ENCODE measurements at regions not wholly inside any gene's neighbourhood (a gene's known extent, or its start where the extent isn't known, plus 50 kb on each side); places are given as distances from the start of the nearest gene placed in this dataset.
A peak's percentile ranks its signal among the peaks of the same experiment; 100 is the strongest.
"Not testable (repeated sequence)": the region's sequence is repeated elsewhere in the genome, so short reads cannot be mapped to it uniquely, and the experiment has no call there.

- DNase-seq (ENCODE audit: low spot score), result no peak
These were observed 167.7 kb downstream of the SPRY2 start for GRCh38 chr13:80173224-80173623.

GRCh38 chr13:80171096-80171495, 169.8 kb downstream of the SPRY2 start:
- no peak for DNase-seq (ENCODE audit: low spot score)

- no peak for DNase-seq (ENCODE audit: low spot score)
These were observed 172.7 kb downstream of the SPRY2 start for GRCh38 chr13:80168089-80168850.

- DNase-seq (ENCODE audit: low spot score), result no peak
These were observed 174.6 kb downstream of the SPRY2 start for GRCh38 chr13:80166352-80166751.

- no peak for DNase-seq (ENCODE audit: low spot score)
These were observed 176.5 kb downstream of the SPRY2 start for GRCh38 chr13:80164462-80164861.

- no peak for DNase-seq (ENCODE audit: low spot score)
These were observed 179.0 kb downstream of the SPRY2 start for GRCh38 chr13:80161896-80162295.

- no peak for DNase-seq (ENCODE audit: low spot score)
These were observed 179.7 kb downstream of the SPRY2 start for GRCh38 chr13:80161219-80161618.

GRCh38 chr13:80160110-80160509, 180.8 kb downstream of the SPRY2 start:
- no peak for DNase-seq (ENCODE audit: low spot score)

- no peak for DNase-seq (ENCODE audit: low spot score)
These were observed 183.5 kb downstream of the SPRY2 start for GRCh38 chr13:80157261-80157932.

- DNase-seq (ENCODE audit: low spot score), result not testable (repeated sequence)
These were observed 188.8 kb downstream of the SPRY2 start for GRCh38 chr13:80152142-80152541.

GRCh38 chr13:80151016-80151415, 189.9 kb downstream of the SPRY2 start:
- no peak for DNase-seq (ENCODE audit: low spot score)

- DNase-seq (ENCODE audit: low spot score), result no peak
These were observed 191.2 kb downstream of the SPRY2 start for GRCh38 chr13:80149736-80150135.

- DNase-seq (ENCODE audit: low spot score), result no peak
These were observed 195.7 kb downstream of the SPRY2 start for GRCh38 chr13:80145171-80145690.

- DNase-seq (ENCODE audit: low spot score), result no peak
These were observed 196.4 kb downstream of the SPRY2 start for GRCh38 chr13:80144493-80144892.

GRCh38 chr13:80141123-80141849, 199.6 kb downstream of the SPRY2 start:
- DNase-seq (ENCODE audit: low spot score), result peak; percentile 56

- DNase-seq (ENCODE audit: low spot score), result no peak
These were observed 200.2 kb downstream of the SPRY2 start for GRCh38 chr13:80140685-80141084.

GRCh38 chr13:80139196-80139595, 201.7 kb downstream of the SPRY2 start:
- no peak for DNase-seq (ENCODE audit: low spot score)

GRCh38 chr13:80137994-80138393, 202.9 kb downstream of the SPRY2 start:
- DNase-seq (ENCODE audit: low spot score), result no peak

GRCh38 chr13:80134346-80134745, 206.6 kb downstream of the SPRY2 start:
- DNase-seq (ENCODE audit: low spot score), result no peak

GRCh38 chr13:80133631-80134261, 207.2 kb downstream of the SPRY2 start:
- DNase-seq (ENCODE audit: low spot score), result peak; percentile 73

GRCh38 chr13:80132741-80133601, 208.0 kb downstream of the SPRY2 start:
- peak; percentile 86 for DNase-seq (ENCODE audit: low spot score)

All from cerebellar cortex (tissue), 1 donor.